GM19240 (cell line): ENCODE measurements at regions not wholly inside any gene's neighbourhood (a gene's known extent, or its start where the extent isn't known, plus 50 kb on each side); places are given as distances from the start of the nearest gene placed in this dataset.
"Not testable (repeated sequence)": the region's sequence is repeated elsewhere in the genome, so short reads cannot be mapped to it uniquely, and the experiment has no call there.

Experiments
- DNase-seq: peaks from one replicate; pipeline ENCODE4 v3.0.0; 2011; ENCODE audit warnings: low spot score; ENCODE audit not compliant: insufficient read length

DNA sequence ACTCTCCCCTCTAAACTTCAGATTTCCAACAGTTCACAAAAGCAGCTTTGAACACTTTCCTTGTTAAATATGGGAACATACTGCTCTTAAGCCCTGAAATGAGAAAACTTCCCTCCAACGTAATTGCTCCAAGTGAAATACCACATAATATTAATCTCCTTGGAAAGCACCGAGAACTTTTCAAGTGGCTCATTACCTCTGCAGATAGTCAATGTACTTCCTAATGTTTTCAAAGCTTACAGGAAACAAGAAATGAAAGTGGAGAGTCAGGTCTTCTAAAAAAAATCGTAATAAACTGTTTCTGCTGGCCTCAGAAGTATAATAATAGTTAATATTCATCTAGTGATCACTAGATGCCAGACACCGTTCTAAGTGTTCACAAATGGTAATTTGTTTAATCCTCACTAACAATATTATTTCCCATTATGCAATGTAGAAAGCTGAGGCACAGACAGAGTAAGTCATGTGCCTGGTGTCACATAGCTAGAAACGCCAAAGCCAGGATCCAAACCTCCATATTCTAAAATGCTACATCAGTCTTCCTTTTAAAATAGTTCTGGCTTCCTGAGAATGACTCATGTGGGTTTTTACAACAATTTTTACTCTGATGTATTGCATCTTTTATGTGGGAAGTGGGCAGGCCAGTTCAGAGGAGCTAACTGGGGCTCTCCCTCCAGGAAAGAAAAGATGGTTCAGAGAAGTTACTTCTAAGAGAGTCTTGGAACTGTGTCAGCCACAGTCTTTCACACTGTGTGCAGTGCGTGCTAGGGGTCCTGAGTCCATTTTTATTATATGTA is 177.2 kb downstream of the PLPPR4 start:
- DNase-seq: no peak

DNA sequence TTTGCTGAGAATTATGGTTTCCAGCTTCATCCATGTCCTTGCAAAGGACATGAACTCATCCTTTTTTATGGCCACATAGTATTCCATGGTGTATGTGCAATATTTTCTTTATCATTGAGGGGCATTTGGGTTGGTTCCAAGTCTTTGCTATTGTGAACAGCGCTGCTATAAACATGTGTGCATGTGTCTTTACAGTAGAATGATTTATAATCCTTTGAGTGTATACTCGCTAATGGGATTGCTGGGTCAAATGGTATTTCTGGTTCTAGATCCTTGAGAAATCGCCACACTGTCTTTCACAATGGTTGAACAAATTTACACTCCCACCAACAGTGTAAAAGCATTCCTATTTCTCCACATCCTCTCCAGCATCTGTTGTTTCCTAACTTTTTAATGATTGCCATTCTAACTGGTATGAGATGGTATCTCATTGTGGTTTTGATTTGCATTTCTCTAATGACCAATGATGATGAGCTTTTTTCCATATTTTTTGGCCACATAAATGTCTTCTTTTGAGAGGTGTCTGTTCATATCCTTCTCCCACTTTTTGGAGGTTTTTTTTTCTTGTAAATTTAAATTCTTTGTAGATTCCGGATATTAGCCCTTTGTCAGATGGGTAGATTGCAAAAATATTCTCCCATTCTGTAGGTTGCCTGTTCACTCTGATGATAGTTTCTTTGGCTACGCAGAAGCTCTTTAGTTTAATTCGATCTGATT is 180.1 kb downstream of the PLPPR4 start:
- DNase-seq: not testable (repeated sequence)

DNA sequence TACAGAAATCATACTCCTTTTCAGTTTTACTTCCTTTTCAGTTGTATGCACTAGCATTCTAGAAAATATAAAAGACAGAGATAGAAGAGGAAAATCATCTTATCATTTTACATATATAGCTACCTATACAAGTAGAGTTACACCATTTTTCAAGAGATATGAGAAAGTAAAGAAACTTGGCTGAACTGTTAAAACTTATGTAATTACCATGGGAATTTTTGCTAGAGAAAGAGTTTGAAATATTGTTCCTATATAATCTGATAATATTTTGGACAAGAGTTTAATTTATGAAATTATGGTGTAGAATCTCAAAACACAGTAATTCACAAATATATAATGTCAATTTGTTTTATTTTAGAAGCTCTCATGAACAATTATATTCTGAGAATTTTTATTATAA is 180.8 kb downstream of the PLPPR4 start:
- no peak for DNase-seq

DNA sequence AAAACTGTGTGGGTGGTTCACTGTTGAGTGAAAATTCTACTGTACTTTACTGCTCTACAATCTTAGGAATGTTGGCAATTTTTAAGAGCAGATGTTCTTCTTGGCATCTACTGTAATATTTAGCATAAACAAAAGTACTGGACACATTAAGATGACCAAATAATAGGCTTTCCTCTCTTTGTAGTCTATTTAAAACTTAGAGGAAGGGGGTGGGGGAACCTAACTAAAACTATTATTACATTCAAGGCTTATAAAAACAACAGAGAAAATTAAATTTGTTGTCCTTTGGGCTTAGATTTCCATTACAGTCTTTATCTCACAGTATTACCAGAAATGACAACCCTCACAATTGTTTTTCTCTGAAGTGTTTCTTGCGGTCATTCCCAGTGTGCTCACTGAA is 181.2 kb downstream of the PLPPR4 start:
- DNase-seq: no peak

DNA sequence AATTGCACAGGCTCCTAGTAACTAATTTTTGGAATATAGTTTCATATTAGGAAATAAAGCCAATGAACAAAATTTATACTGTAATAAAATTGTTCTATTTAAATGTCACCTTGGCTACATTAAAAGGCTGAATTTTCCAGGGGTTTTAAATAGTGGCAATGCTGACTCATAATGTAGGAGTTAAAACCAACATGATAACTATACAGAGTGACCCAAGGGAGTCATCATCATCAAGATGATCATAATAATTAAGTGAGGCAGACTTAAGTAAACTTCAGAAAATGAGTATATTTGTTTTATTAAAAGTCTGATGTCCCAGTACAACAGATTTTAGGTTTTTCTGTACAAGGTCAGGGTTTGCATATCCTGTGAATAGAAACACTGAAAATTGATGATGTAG is 183.4 kb downstream of the PLPPR4 start:
- DNase-seq: no peak

DNA sequence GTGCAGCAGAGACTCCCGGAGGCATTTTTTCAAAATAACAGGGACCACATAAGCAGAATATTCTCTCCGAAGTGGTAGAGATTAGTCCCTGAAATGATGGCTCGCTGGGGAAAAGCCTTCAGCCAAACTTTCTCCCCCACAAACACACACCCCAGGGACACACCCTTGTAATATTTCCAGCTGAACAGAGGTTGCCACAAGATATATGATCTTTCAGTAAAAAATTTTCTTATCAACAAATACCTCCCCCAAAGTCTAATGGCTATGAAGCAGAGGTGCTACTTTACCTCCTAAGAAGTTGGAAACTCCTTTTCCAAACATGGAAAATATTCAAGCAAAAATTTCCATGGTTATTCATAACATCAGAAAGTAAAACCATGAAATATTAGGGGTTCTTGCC is 190.2 kb upstream of the PALMD start:
- no peak for DNase-seq

DNA sequence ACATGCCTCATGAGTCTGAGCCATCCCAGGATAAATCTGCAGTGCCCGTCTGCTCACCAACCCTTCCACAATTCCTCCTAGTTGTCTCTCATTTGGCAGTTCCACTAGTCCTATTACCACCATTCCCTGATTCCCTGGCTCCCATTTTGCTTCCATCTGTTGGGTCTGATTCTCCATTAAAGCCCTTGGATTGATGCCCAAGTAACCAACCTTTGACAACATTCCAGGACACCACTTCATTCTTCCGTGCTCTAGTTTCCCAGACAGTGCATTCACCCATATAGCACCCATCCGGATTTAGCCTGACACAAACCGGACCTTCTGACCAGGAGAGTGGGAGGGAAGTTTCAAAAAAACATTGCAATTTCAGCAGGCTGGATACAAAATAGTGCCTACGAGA is 189.4 kb upstream of the PALMD start:
- DNase-seq: no peak

DNA sequence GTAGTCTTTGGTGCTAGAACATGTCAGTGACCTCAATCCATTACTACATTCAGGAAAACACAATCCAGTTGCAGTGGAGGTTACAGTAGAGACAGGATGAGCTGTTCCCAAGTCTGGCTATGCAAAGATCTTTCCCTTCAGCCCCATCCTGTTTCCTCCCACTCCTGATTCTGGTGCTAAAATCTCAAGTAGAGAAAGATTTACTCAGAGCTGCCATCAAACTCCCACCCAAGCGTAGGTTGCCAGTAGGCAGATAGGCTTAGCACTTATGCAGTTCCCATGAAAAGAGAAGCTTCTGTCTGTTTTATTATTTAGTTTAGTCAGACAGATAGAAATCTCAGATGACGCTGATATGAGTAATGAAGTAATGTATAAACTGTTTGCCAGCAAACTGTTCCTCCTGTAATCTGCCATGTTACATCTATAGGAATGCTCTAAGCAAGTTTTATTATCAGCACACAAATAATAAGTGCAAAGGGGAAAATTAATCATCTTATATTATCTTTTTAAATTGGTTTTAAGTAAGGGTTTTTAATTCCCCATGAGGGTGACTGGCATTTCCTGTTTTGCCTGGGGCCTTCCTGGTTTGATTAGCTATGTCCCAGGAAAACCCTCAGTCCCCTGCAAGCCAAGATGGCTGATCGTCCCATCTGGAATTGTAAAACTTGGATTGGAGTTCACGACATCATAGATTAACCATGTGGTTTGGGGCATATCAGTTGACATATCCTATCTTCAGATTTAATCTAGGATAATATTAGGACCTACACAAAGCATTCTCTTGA is 188.3 kb upstream of the PALMD start:
- DNase-seq: no peak

DNA sequence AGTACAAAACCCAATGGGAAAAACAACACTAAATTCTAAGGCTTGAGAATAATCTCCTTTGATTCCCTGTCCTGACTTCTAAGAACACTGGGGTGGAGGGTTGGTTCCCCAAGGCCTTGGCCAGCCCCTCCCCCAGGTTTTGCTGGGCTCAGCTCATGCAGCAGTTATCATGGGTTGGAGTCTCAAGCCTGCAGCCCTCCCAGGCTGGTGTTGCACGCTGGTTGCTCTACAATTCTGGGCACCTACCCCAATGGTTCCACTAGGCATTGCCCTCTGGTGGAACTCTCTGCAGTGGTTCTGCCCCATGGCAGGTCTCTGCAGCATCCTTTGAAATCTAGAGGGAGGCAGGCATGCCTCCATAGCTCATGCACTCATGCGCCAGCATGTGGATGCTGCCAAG is 184.4 kb upstream of the PALMD start:
- DNase-seq: no peak

DNA sequence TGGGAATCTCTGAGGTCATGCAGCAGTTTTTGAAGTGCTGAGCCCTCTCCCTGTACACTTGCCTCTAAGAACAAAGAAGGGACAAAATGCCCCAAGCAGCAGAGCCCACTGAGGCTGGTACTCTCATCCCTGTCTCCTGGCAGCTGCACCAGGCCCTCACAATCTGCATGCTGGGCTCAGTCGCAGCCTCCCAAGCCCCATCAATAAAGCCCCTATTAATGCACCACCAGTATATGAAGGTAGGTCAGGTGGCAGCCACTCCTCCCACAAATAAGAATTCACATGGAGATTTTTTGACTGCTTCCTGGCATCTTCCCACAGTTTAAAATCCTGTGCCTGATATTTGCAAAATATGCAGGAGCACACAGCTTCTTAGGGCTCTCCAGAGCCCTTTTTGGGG is 181.2 kb upstream of the PALMD start:
- no peak for DNase-seq

DNA sequence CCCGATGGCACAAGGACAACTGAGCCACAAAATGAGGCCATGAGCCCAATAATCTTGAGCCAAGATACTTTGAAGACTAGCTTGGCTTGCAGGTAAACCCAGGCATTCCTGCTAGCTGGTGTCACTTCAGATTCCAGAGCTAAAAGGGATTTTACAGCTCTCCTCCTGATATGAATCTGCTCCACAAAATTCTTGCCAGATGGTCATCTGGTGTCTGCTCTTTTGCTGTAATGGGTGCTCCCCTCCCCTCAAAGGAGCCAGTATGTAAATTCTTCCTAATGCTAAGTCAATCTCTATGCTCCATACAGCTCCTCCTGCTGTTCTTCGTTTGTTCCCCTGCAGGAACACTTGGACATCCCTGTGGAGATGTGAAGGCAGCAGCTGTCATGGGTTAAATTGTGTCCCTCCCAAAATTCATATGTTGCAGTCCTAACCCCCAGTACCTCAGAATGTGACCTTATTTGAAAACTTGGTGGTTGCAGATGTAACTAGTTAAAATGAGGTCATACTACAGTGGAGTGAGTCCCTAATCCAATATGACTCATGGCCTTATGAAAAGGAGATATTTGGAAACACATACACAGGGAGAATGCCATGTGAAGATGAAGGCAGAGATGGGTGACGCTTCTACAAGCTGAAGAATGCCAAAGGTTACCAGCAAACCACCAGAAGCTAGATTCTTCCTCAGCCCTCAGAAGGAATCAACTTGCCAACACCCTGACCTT is 180.6 kb upstream of the PALMD start:
- no peak for DNase-seq

DNA sequence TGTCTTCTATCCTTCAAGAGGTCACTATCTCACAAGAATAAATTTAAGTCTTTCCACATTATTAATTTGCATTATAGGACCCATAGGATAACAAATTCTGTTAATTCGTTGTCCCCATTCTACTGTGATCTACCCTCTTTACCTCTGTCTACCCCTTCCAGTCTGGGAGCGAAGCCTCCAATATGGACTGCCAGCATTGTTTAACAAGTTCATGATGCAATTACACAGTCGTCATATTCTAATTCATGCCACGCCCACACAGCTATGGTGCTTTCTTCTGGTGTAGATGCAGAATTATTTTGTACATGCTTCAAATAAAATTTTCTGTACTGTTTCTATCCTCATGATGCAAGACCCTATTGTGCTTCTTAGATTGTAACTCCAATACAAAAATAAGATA is 178.3 kb upstream of the PALMD start:
- no peak for DNase-seq

DNA sequence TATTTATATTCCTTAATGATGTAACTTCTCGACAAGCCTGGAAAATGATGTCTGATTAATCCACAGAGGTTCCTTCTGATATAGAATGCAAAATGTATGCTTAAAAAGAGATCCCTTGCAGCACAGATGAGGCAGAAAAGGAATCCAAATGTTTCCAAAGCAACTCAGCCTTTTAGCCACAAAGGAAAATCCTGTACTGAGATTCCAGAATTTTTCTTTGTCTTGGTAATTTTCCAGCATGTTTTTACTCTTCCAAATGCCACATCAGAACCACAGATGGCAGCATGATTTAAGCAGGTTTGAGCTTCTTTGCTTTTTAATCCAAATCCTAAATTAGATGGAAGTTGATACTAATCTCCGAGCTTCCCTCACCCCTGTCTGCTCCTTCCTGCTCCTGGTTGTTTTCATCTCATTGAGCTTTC is 176.4 kb upstream of the PALMD start:
- DNase-seq: no peak

DNA sequence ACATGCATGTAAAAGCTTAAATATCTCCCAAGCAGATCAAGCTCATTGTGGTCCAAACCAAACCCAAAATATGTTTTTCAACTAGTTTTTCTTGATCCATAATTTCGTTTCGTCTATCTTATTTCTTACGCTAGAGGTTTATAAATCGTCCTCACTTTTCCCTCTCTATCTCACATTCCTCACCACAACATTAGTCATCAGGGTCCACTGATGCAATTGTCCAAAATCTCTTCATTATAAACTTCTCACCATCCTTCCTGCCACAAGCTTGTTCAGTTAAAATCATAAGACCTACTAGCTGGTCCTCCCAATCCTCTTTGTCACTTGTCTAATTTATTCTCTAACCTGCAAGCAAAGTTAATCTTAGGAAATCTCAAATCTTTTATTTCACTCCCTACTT is 173.0 kb upstream of the PALMD start:
- no peak for DNase-seq

DNA sequence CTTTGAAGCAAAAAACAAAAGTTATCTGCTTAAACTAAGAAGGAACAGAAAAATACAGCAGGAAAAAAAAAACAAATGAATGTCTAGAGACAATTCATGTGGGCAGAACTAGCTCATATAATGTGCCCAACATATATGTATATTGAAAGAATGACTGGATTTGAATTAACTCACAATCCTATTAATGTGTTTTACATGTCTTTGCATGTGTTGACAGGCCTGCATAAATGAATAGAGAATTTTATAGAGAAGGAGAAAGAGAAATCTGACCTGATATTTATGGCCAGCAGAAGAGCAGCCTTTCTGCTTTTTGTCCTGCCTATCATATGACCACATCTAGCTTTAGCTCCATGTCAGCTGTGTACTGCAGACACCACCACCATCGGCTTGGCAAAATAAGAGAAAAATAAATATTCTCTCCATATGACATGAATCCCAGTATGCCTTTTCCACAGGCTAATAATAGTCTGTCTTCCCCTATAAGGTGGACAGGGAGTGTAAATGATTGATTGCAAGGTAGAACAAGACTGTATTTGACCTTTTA is 171.5 kb upstream of the PALMD start:
- no peak for DNase-seq

DNA sequence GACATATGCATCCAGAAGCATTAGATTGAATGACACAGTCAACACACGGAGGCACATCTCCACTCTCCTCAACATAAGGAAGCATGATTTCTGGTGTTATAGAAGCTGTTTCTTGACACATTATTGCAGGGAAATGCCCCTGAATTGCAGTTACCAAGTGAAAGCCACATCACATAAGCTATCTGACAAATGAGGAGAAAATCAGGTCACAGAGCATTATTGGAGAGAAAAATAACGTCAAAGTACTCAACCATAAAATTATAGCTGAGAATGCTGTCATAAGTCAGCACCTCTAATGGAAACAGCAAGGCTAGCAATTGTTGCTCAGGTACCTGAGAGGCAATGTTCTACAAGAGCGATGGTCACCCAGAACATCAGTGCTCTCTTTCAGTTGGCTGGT is 169.9 kb upstream of the PALMD start:
- DNase-seq: no peak

DNA sequence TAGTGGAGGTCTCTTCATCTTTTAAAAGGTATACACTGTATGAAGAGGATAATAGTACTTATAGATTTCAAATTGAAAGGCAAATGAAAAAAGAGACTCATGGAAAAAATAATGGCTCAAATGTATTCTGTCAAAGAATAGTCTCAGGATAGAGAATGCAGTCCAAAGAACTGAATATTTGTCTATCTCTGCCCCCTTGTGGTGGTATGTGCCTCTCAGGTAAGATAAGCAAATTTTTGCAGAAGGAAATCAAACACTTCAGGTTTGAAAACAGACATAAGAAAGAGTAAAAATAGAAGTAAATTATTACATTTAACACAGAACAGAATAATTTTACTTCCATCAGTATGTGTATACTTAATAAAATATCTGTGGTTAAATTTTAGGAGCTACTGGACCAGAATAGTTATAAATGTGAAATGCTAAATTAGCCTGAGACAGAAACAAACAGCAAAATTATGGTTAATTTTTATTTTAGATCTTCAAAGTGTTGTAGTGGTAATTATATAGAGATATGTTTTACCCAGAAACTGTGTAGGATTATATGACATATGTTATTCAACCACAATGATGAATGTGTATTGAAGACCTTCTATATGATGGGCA is 164.4 kb upstream of the PALMD start:
- DNase-seq: peak; percentile 2

DNA sequence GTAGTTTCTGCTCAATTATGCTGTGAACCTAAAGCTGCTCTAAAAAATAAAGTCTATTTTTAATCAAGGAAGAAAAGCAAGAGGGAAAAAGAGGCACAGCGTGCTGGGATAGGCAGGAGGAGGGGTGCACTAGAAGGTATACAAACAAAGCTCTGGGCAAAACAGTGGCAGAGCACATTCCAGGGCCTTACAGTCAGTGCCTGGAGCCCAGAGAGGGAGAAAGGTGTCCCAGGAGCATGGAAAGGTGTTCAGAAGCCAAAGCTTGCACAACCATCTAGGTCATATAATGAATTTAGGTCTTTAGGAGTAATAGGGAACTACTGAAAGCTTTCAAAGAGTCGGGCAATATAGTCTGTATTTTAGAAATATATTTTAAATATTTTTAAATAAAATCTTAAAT is 163.6 kb upstream of the PALMD start:
- DNase-seq: no peak

DNA sequence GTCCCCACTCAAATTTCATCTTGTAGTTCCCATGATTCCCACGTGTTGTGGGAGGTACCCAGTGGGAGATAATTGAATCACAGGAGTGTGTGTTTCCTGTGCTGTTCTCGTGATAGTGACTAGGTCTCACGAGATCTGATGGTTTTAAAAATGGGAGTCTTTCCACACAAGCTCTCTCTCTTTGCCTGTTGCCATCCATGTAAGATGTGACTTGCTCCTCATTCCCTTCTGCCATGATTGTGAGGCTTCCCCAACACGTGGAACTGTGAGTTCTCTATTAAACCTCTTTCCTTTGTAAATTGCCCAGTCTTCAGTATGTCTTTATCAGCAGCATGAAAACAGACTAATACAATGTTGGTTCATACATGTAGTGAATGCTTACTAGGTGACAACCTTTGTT is 163.2 kb upstream of the PALMD start:
- DNase-seq: no peak

DNA sequence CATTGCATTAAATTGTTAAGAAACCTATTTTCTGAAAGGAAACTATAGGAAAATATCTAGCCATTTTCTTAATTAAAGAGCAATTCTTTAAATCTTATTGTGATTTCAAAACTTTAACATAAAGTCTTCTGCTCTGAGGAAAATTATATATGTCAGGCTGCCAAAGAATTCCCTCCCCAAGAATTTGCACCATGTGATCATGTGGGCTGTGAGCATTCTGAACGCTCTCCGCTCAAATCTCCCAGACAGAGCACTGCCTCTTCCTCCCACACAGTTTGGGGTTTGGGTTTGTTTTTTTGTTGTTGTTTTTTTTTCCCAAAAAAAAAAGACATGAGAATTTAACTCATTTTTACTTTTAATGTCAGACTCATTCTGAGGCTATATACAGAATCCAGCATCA is 155.9 kb upstream of the PALMD start:
- DNase-seq: no peak

DNA sequence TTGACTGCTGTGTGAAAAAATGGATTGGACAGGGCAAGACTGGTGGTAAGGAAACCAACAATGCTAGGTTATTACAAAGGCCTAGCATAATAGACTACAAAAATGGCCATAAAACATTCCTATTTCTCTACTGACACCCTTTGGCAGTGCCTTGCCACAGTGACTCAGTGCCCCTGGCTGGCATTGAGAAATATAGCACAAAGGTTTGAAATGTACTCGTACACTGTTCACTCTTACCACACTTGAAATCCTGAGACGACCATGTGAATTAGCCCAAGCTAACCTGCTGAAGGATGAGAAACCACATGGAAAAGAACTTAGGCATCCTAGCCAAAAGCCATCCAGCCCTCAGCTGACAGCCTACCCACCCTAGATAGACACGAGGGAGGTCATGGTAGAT is 149.8 kb upstream of the PALMD start:
- DNase-seq: no peak
